Activated naive CD4-positive, alpha-beta T cell treated with anti-CD3 and anti-CD28 coated beads, Interleukin-2, amount 50 U/mL, for 24 hours (primary cell): ENCODE measurements at regions not wholly inside any gene's neighbourhood (a gene's known extent, or its start where the extent isn't known, plus 50 kb on each side); places are given as distances from the start of the nearest gene placed in this dataset.

Experiments used
- H3K27ac Mint-ChIP-seq: one replicate; pipeline ENCODE4 v1.8.0; 2021; ENCODE audit warnings: mild to moderate bottlenecking, mixed read lengths
- H3K27me3 Mint-ChIP-seq: one replicate; pipeline ENCODE4 v1.8.0; 2021; ENCODE audit warnings: mixed read lengths
- H3K36me3 Mint-ChIP-seq: one replicate; pipeline ENCODE4 v1.8.0; 2021; ENCODE audit warnings: mixed read lengths
- H3K4me1 Mint-ChIP-seq: one replicate; pipeline ENCODE4 v1.8.0; 2021; ENCODE audit warnings: mixed read lengths
- H3K4me3 Mint-ChIP-seq: one replicate; pipeline ENCODE4 v1.8.0; 2021; ENCODE audit warnings: mild to moderate bottlenecking, mixed read lengths
- H3K9me3 Mint-ChIP-seq: one replicate; pipeline ENCODE4 v1.8.0; 2021; ENCODE audit warnings: mixed read lengths

GRCh38 chr9:87068177-87068840 is 121.0 kb upstream of the GAS1 start:
- Mint-ChIP-seq H3K4me3 (no peak overlapping the region), H3K9me3 (no peaks in the 10 kb centered on the region), H3K4me1 (no peaks in the 10 kb centered on the region), H3K27me3 (peaks cover 1% of the 10 kb centered on the region), H3K27ac (no peak overlapping the region), H3K36me3 (no peaks in the 10 kb centered on the region)

DNA sequence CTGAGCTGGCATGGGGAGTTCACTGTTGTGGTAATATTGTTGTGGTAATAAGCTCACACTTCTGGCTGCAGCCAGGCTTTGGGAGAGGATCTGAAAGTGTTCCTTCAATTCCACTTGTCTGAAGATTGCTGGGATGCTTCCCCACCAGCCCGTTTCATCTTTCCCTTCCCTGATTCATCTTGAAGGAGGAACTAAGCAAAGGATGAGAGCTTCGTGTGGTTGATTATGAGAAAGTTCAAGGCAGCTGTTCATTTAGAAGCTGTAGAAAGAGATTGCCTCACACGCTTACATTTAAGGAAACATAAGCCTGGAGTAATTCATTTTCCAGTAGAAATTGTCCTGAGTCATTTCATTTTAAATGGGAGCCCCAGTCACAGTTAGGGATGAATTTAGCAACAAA is 122.4 kb upstream of the GAS1 start:
- Mint-ChIP-seq H3K9me3 (no peaks in the 10 kb centered on the region), H3K27me3 (no peaks in the 10 kb centered on the region), H3K36me3 (no peaks in the 10 kb centered on the region), H3K27ac (no peak overlapping the region), H3K4me1 (no peaks in the 10 kb centered on the region), H3K4me3 (no peak overlapping the region)

GRCh38 chr9:87070336-87070735 is 123.0 kb upstream of the GAS1 start:
- Mint-ChIP-seq H3K27ac (no peak overlapping the region), H3K4me3 (no peak overlapping the region), H3K9me3 (no peaks in the 10 kb centered on the region), H3K36me3 (no peaks in the 10 kb centered on the region), H3K4me1 (no peaks in the 10 kb centered on the region), H3K27me3 (no peaks in the 10 kb centered on the region)

DNA sequence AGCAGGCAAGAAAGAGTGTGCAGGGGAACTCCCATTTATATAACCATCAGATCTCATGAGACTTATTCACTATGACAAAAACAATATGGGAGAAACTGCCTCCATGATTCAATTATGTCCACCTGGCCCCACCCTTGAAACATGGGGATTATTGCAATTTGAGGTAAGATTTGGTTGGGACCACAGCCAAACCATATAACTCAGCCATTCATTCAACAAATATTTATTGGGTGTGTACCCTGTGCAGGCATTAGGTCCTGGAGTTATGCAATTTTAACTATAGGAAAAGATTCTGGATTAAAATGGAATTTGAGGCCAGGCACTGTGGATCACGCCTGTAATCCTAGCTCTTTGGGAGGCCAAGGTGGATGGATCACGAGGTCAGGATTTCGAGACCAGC is 124.2 kb upstream of the GAS1 start:
- Mint-ChIP-seq H3K9me3 (no peaks in the 10 kb centered on the region), H3K27me3 (no peaks in the 10 kb centered on the region), H3K27ac (no peak overlapping the region), H3K4me1 (no peaks in the 10 kb centered on the region), H3K4me3 (no peak overlapping the region), H3K36me3 (no peaks in the 10 kb centered on the region)

DNA sequence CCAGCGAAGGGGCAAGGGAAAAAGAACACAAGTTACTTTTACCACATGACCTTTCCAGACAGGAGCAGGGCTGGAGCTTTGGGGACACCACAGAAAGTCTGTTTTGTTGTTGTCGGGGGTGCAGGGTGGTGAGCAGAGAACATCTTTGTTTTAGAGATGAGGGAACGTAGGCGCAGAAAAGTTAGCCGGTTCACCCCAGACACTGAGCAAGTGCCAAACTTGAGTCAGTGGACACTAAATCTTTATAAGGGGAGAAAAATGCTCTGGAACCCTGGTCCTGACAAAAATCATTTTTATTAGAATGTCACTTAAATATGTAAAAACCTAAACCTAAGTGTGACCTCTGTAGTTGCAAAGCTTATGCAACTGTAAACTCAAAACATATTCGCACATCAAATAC is 126.4 kb upstream of the GAS1 start:
- no peaks in the 10 kb centered on the region for H3K27me3 Mint-ChIP-seq
- H3K4me3 Mint-ChIP-seq = no peak overlapping the region
- H3K36me3 Mint-ChIP-seq = no peaks in the 10 kb centered on the region
- H3K9me3 Mint-ChIP-seq = no peaks in the 10 kb centered on the region
- no peaks in the 10 kb centered on the region for H3K4me1 Mint-ChIP-seq
- H3K27ac Mint-ChIP-seq = no peak overlapping the region

GRCh38 chr9:87075537-87075936 is 128.2 kb upstream of the GAS1 start:
- no peaks in the 10 kb centered on the region for H3K27me3 Mint-ChIP-seq

DNA sequence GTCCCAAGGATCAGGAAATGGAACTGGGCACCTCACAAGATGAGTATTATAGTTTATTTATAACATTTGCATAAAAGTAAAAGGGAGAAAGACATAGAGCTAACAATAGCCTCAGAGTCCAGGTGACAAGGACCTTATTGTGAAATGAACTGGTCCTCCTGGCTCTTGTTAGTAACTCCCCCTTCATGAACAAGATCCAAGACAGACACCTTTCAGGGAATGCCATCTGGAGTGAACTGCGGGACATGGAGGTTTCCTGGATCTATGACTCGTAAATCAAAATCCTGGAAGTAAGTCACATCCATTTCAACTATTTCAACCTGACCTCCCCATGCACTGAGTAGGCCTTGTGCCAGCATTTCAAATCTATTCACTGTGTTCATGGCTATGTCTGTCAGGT is 129.5 kb upstream of the GAS1 start:
- no peaks in the 10 kb centered on the region for H3K27me3 Mint-ChIP-seq
- no peak overlapping the region for H3K27ac Mint-ChIP-seq
- H3K4me3 Mint-ChIP-seq = no peak overlapping the region
- no peaks in the 10 kb centered on the region for H3K4me1 Mint-ChIP-seq
- peaks cover 11% of the 10 kb centered on the region for H3K9me3 Mint-ChIP-seq
- no peaks in the 10 kb centered on the region for H3K36me3 Mint-ChIP-seq

More at GRCh38 chr9:87075537-87075936, 128.2 kb upstream of the GAS1 start:
- H3K4me3 Mint-ChIP-seq = no peak overlapping the region
- H3K36me3 Mint-ChIP-seq = no peaks in the 10 kb centered on the region
- H3K9me3 Mint-ChIP-seq = peaks cover 5% of the 10 kb centered on the region
- no peak overlapping the region for H3K27ac Mint-ChIP-seq
- H3K4me1 Mint-ChIP-seq = no peaks in the 10 kb centered on the region

DNA sequence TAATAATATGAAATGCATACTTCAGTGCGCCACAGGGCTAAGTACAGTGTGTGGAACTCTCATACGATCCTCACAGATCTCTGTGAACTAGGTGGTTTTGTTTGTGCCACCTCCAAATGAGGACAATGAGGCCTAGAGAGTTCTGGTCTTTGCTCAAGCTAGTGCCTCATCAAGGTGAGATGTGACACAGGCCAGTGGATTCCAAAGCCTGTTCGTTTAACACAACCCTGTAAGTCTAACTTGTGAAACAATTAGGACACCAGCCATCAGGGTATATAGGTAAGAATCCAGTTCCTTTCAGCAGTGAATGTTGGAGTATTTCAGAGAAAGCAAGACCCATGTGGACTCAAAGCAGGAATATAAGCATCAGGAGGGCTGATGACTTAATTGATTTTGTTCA is 130.7 kb upstream of the GAS1 start:
- no peak overlapping the region for H3K4me3 Mint-ChIP-seq
- no peak overlapping the region for H3K27ac Mint-ChIP-seq
- no peaks in the 10 kb centered on the region for H3K36me3 Mint-ChIP-seq
- H3K9me3 Mint-ChIP-seq = peaks cover 11% of the 10 kb centered on the region
- no peaks in the 10 kb centered on the region for H3K27me3 Mint-ChIP-seq
- H3K4me1 Mint-ChIP-seq = no peaks in the 10 kb centered on the region

GRCh38 chr9:87080512-87081264 is 133.4 kb upstream of the GAS1 start:
- Mint-ChIP-seq H3K27me3 (peaks cover 2% of the 10 kb centered on the region), H3K9me3 (peaks cover 11% of the 10 kb centered on the region), H3K4me3 (no peak overlapping the region), H3K27ac (no peak overlapping the region), H3K36me3 (no peaks in the 10 kb centered on the region), H3K4me1 (no peaks in the 10 kb centered on the region)

DNA sequence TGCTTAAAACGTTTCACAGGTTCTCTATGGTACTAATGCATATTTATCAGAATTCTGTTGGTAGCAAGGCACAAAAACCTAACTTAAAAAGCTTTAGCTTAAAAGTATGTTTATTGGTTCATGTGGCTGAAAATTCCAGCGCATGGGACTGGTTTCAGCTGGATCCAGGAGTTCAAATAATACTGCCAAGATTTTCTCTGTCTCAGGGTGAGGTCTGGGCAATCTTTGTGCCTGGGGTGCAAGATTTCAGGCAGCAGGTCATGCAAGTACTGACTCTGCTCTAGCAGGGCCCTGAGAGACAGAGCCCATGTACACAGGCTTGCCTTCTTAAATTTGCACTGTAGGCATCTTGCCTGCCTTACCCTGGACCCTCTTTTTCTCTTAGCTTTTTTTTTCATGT is 134.2 kb upstream of the GAS1 start:
- H3K9me3 Mint-ChIP-seq = peaks cover 11% of the 10 kb centered on the region
- no peak overlapping the region for H3K4me3 Mint-ChIP-seq
- H3K36me3 Mint-ChIP-seq = no peaks in the 10 kb centered on the region
- peaks cover 2% of the 10 kb centered on the region for H3K27me3 Mint-ChIP-seq
- H3K4me1 Mint-ChIP-seq = no peaks in the 10 kb centered on the region
- no peak overlapping the region for H3K27ac Mint-ChIP-seq

DNA sequence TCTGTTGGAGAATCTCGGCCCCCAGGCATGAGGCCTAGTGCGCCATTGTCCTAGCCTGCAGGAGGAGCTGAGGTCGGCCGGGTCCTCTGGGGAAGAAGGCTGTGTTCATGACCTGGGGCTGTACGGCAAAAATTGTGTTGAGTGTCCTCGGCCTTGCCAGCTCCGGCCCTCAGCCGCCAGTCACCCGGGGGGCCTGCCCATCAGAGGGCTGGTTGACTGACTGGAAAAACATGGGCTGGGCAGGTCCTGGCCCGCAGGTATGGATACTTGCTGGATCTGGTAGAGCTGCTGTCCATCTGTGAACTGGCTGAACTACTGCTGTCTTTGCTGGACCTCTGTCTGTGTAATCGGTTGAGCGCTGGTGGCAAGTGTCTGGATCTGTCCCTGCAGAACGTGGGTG is 136.7 kb upstream of the GAS1 start:
- Mint-ChIP-seq H3K4me1 (no peaks in the 10 kb centered on the region), H3K9me3 (peaks cover 11% of the 10 kb centered on the region)

DNA sequence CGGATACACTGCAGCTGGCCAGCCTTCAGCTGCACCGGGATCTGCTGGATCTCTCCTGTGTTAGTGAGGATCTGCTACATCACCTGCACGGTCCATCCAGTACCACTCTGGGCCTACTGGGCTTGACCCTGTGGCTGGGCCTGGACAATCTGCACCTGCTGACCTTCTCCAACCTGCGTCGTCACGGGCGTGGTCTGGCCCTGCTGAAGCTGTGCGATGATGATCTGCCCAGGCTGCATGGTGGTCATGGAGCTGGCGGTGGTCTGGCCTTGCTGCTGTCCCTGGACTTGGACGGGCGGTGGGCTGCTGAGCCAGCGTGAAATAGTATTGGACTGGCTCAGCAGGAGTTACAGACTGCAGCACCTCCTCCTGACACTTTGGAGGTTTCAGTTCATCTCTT is 137.1 kb upstream of the GAS1 start:
- Mint-ChIP-seq H3K27ac (no peak overlapping the region), H3K9me3 (peaks cover 11% of the 10 kb centered on the region), H3K4me1 (no peaks in the 10 kb centered on the region), H3K27me3 (peaks cover 2% of the 10 kb centered on the region), H3K4me3 (no peak overlapping the region), H3K36me3 (no peaks in the 10 kb centered on the region)

More for the DNA sequence above, 136.7 kb upstream of the GAS1 start:
- peaks cover 2% of the 10 kb centered on the region for H3K27me3 Mint-ChIP-seq
- no peak overlapping the region for H3K4me3 Mint-ChIP-seq
- H3K27ac Mint-ChIP-seq = no peak overlapping the region
- no peaks in the 10 kb centered on the region for H3K36me3 Mint-ChIP-seq

GRCh38 chr9:87085073-87085472 is 137.8 kb upstream of the GAS1 start:
- Mint-ChIP-seq H3K4me3 (no peak overlapping the region), H3K4me1 (no peaks in the 10 kb centered on the region)

DNA sequence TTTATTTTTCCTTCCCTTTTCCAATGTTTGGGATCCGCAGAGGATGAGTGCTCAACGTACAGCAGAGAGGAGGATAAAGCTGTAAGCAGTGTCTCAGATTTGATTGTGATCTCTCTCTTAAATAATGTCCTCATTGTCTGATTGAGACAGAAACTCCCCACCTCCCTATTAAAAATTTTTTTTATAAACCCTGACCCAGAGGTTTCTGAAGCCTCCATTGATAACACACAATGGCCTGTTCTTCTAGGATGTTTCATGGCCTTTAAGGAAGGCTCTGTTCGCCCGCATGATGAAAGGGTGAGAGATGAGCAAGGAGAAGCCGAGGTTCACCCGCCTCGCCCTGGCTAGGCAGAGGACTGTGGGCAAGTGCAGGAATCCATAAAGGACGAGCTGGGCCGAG is 138.2 kb upstream of the GAS1 start:
- Mint-ChIP-seq H3K27me3 (peaks cover 2% of the 10 kb centered on the region), H3K9me3 (peaks cover 6% of the 10 kb centered on the region), H3K27ac (no peak overlapping the region), H3K4me1 (no peaks in the 10 kb centered on the region), H3K4me3 (no peak overlapping the region), H3K36me3 (no peaks in the 10 kb centered on the region)

More at GRCh38 chr9:87085073-87085472, 137.8 kb upstream of the GAS1 start:
- H3K27me3 Mint-ChIP-seq = peaks cover 2% of the 10 kb centered on the region
- no peak overlapping the region for H3K27ac Mint-ChIP-seq
- no peaks in the 10 kb centered on the region for H3K36me3 Mint-ChIP-seq
- peaks cover 10% of the 10 kb centered on the region for H3K9me3 Mint-ChIP-seq

GRCh38 chr9:87086221-87086818 is 139.0 kb upstream of the GAS1 start:
- no peak overlapping the region for H3K4me3 Mint-ChIP-seq
- no peaks in the 10 kb centered on the region for H3K9me3 Mint-ChIP-seq
- H3K27me3 Mint-ChIP-seq = peaks cover 2% of the 10 kb centered on the region
- H3K36me3 Mint-ChIP-seq = no peaks in the 10 kb centered on the region
- no peaks in the 10 kb centered on the region for H3K4me1 Mint-ChIP-seq
- no peak overlapping the region for H3K27ac Mint-ChIP-seq

DNA sequence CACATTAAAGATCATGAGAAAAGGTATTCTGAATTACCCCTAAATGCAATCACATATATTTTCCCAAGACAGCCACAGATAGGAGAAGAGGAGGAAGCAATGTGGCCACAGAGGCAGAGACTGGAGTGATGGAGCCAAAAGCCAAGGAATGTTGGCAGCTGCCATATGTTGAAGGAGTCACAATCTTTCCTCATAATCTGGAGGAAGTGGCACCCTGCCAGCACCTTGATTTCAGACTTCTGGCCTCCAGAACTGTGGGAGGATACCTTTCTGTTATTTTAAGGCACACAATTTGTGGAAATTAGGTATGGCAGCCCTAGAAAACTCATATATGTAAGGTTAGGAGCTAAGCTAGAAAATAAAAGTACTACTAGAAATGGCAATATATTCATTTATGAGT is 139.9 kb upstream of the GAS1 start:
- Mint-ChIP-seq H3K27ac (no peak overlapping the region), H3K4me1 (no peaks in the 10 kb centered on the region), H3K27me3 (peaks cover 2% of the 10 kb centered on the region), H3K9me3 (no peaks in the 10 kb centered on the region), H3K4me3 (no peak overlapping the region), H3K36me3 (no peaks in the 10 kb centered on the region)
